SK-N-SH (cell line): ENCODE measurements at regions not wholly inside any gene's neighbourhood (a gene's known extent, or its start where the extent isn't known, plus 50 kb on each side); places are given as distances from the start of the nearest gene placed in this dataset.

Experiments
- CTCF ChIA-PET: fragments of 300-600, 350-600 bp; formaldehyde crosslinking; extraction: SDS; loops from one replicate; lab custom pipeline; 2021; lab: Yijun Ruan, JAX
- POLR2A ChIA-PET: fragments of 350-600 bp; sonication (Branson Sonifier 250); formaldehyde crosslinking; extraction: SDS; loops from one replicate; lab custom pipeline; 2020; ENCODE audit warnings: antibody characterized with exemption, inconsistent platforms; lab: Yijun Ruan, JAX
- DNase-seq: peaks from one replicate; pipeline ENCODE4 v3.0.0; 2012
- H2AFZ ChIP-seq: fragments of 200-600 bp; sonication (generic); 2 replicates; pipeline ENCODE4 v1.8.1; 2016; ENCODE audit warnings: antibody characterized with exemption, mild to moderate bottlenecking, low read depth
- H3F3A ChIP-seq: fragments of 200-600 bp; sonication (generic); replicated peaks from 2 replicates; pipeline ENCODE3; 2016; ENCODE audit warnings: antibody characterized with exemption, mild to moderate bottlenecking; ENCODE audit not compliant: insufficient read depth
- H3K27ac ChIP-seq, 2 experiments: fragments of 200-500 bp in 1 of 2; fragments of 200-600 bp in 1 of 2; sonication (Bioruptor generic) in 1 of 2; sonication (generic), shearing (Covaris generic) in 1 of 2; 2 replicates each; pipeline versions ENCODE4 v1.5.1 to v1.6.1; 2014 to 2016; ENCODE audit warnings: low read depth in 2 of 2, inconsistent platforms in 1 of 2, low read length in 1 of 2, mild to moderate bottlenecking in 1 of 2, mixed read lengths in 1 of 2
- H3K27me3 ChIP-seq: fragments of 200-600 bp; sonication (generic), shearing (Covaris generic); 2 replicates; pipeline ENCODE4 v1.6.1; 2016; ENCODE audit warnings: mixed run types; ENCODE audit not compliant: insufficient read depth
- H3K36me3 ChIP-seq, 2 experiments: fragments of 200-500 bp in 1 of 2; fragments of 200-600 bp in 1 of 2; sonication (Bioruptor generic) in 1 of 2; sonication (generic) in 1 of 2; replicated peaks in 1 of 2; 2 replicates each; pipeline versions ENCODE3 to v1.5.1; 2014 to 2016; ENCODE audit warnings: low read length in 1 of 2, mild to moderate bottlenecking in 1 of 2; ENCODE audit not compliant: insufficient read depth in 2 of 2, control insufficient read depth in 1 of 2
- H3K4me1 ChIP-seq, 2 experiments: fragments of 200-500 bp in 1 of 2; fragments of 200-600 bp in 1 of 2; sonication (Bioruptor generic) in 1 of 2; sonication (generic), shearing (Covaris generic) in 1 of 2; 2 replicates each; pipeline versions ENCODE4 v1.5.1 to v1.6.1; 2014 to 2016; ENCODE audit warnings: low read depth in 1 of 2, low read length in 1 of 2, mixed run types in 1 of 2; ENCODE audit not compliant: insufficient read depth in 2 of 2, control insufficient read depth in 1 of 2
- H3K4me2 ChIP-seq: fragments of 200-600 bp; sonication (generic), shearing (Covaris generic); 2 replicates; pipeline ENCODE4 v1.6.1; 2017; ENCODE audit warnings: mixed run types
- H3K4me3 ChIP-seq, 2 experiments: fragments of 200-500 bp in 1 of 2; fragments of 200-600 bp in 1 of 2; sonication (Bioruptor generic) in 1 of 2; sonication (generic), shearing (Covaris generic) in 1 of 2; 2 replicates each; pipeline versions ENCODE4 v1.5.1 to v1.8.1; 2014 to 2016; ENCODE audit warnings: low read depth in 2 of 2, inconsistent platforms in 1 of 2, low read length in 1 of 2, mild to moderate bottlenecking in 1 of 2, mixed read lengths in 1 of 2, moderate library complexity in 1 of 2
- H3K79me2 ChIP-seq: fragments of 200-600 bp; sonication (generic); 2 replicates; pipeline ENCODE4 v1.8.1; 2017; ENCODE audit warnings: mild to moderate bottlenecking; ENCODE audit not compliant: insufficient read depth
- H3K9ac ChIP-seq: fragments of 200-600 bp; sonication (generic); 2 replicates; pipeline ENCODE4 v1.6.1; 2017; ENCODE audit warnings: mixed run types
- H3K9me2 ChIP-seq: fragments of 200-600 bp; sonication (generic); 2 replicates; pipeline ENCODE4 v1.6.1; 2017; ENCODE audit warnings: mixed run types
- H3K9me3 ChIP-seq: fragments of 200-600 bp; sonication (generic); 2 replicates; pipeline ENCODE4 v1.6.1; 2017; ENCODE audit warnings: mixed run types, mild to moderate bottlenecking, moderate library complexity
- H4K20me1 ChIP-seq: fragments of 200-600 bp; sonication (generic); 2 replicates; pipeline ENCODE4 v1.6.1; 2017; ENCODE audit warnings: mild to moderate bottlenecking, mixed run types; ENCODE audit not compliant: insufficient read depth
- CHD2 ChIP-seq: fragments of 150-350 bp; IDR thresholded peaks from 2 replicates; pipeline ENCODE4 v1.6.1; 2018; ENCODE audit warnings: low read length; ENCODE audit not compliant: partially characterized antibody
- CTCF ChIP-seq: fragments of 200-600 bp; sonication (generic); IDR thresholded peaks from 2 replicates; pipeline ENCODE4 v1.6.1; 2017; ENCODE audit warnings: antibody characterized with exemption, mild to moderate bottlenecking, moderate library complexity
- EP300 ChIP-seq, 2 experiments: IDR thresholded peaks; 2 replicates each; pipeline versions ENCODE4 v1.4.0 to v1.6.1; 2012; ENCODE audit warnings: borderline replicate concordance in 1 of 2, low read depth in 1 of 2, low read length in 1 of 2
- EZH2phosphoT487 ChIP-seq: fragments of 200-600 bp; sonication (generic); IDR thresholded peaks from 2 replicates; pipeline ENCODE4 v1.6.1; 2017; ENCODE audit warnings: low read depth, mixed run types, mild to moderate bottlenecking, antibody characterized with exemption, moderate library complexity, borderline replicate concordance
- FOSL2 ChIP-seq: IDR thresholded peaks from 2 replicates; pipeline ENCODE4 v1.4.0; 2012; ENCODE audit warnings: low read depth, mild to moderate bottlenecking, moderate library complexity, borderline replicate concordance
- FOXJ3 ChIP-seq: sonication (generic); formaldehyde crosslinking; IDR thresholded peaks from 2 replicates; pipeline ENCODE4 v1.5.1; 2020; ENCODE audit warnings: mild to moderate bottlenecking, missing genetic modification reagents
- FOXM1 ChIP-seq: IDR thresholded peaks from 2 replicates; pipeline ENCODE4 v1.4.0; 2012; ENCODE audit warnings: low read depth, mild to moderate bottlenecking
- GABPA ChIP-seq: IDR thresholded peaks from 2 replicates; pipeline ENCODE4 v1.4.0; 2012; ENCODE audit warnings: low read depth, mild to moderate bottlenecking
- GATA2 ChIP-seq: sonication (generic); formaldehyde crosslinking; IDR thresholded peaks from 2 replicates; pipeline ENCODE4 v1.5.0; 2020; ENCODE audit warnings: mild to moderate bottlenecking, missing genetic modification reagents
- IRF3 ChIP-seq: fragments of 150-350 bp; IDR thresholded peaks from 2 replicates; pipeline ENCODE4 v1.6.1; 2016; ENCODE audit warnings: mild to moderate bottlenecking, low read depth, low read length
- JUND ChIP-seq: IDR thresholded peaks from 2 replicates; pipeline ENCODE4 v1.4.0; 2012
- MAX ChIP-seq: IDR thresholded peaks from 2 replicates; pipeline ENCODE4 v1.4.0; 2012; ENCODE audit warnings: low read depth
- NFIC ChIP-seq: IDR thresholded peaks from 2 replicates; pipeline ENCODE4 v1.4.0; 2012; ENCODE audit warnings: borderline replicate concordance
- NRF1 ChIP-seq: IDR thresholded peaks from 2 replicates; pipeline ENCODE4 v1.6.1; 2012; ENCODE audit warnings: low read depth, mild to moderate bottlenecking, low read length
- PBX3 ChIP-seq: IDR thresholded peaks from 2 replicates; pipeline ENCODE4; 2012
- REST ChIP-seq: IDR thresholded peaks from 2 replicates; pipeline ENCODE4 v1.6.1; 2012; ENCODE audit warnings: mild to moderate bottlenecking, low read depth, low read length, moderate library complexity
- RXRA ChIP-seq: IDR thresholded peaks from 2 replicates; pipeline ENCODE4 v1.4.0; 2012; ENCODE audit warnings: low read depth, mild to moderate bottlenecking, borderline replicate concordance
- SIN3A ChIP-seq: IDR thresholded peaks from 2 replicates; pipeline ENCODE4 v1.6.1; 2012; ENCODE audit warnings: low read depth, mild to moderate bottlenecking, low read length, moderate library complexity, borderline replicate concordance
- SMC3 ChIP-seq: IDR thresholded peaks from 2 replicates; pipeline ENCODE4 v1.6.1; 2012; ENCODE audit warnings: low read depth, low read length, improper control_type of control experiment
- USF1 ChIP-seq: IDR thresholded peaks from 2 replicates; pipeline ENCODE4 v1.4.0; 2012; ENCODE audit warnings: low read depth, borderline replicate concordance
- WGBS: methylation state at CpG from one replicate; pipeline ENCODE4 v1.1.6; 2017; ENCODE audit warnings: low lambda C conversion rate; 5-methylcytosine and 5-hydroxymethylcytosine counted together

GRCh38 chr9:119802133-119802532 lies 432.9 kb upstream of the BRINP1 start:
- no peaks in the 10 kb centered on the region for H3K79me2 ChIP-seq
- H3F3A ChIP-seq: no peaks in the 10 kb centered on the region
- H3K9ac ChIP-seq: no peak overlapping the region
- H3K9me2 ChIP-seq: no peaks in the 10 kb centered on the region
- H3K4me1 ChIP-seq: no peaks in the 10 kb centered on the region
- TF ChIP-seq MAX (no peak), PBX3 (no peak), JUND (no peak), FOXJ3 (no peak), SIN3A (no peak), CHD2 (no peak), GATA2 (CRISPR knock-in tag) (no peak), NRF1 (no peak), REST (no peak), FOXM1 (no peak)
- TF ChIP-seq, all 33 proteins: peak for 0
- Histone ChIP-seq H3K4me3 (no peak overlapping the region), H3K27ac (no peak overlapping the region), H3K27me3 (no peaks in the 10 kb centered on the region), H2AFZ (no peak overlapping the region), H3K9me3 (peaks cover 4% of the 10 kb centered on the region; the same call in 1 of the 2 replicates), H4K20me1 (no peaks in the 10 kb centered on the region), H3K4me2 (no peak overlapping the region), H3K36me3 (no peaks in the 10 kb centered on the region)
- 36% methylated on average over 3 of the region's 3 CpGs for WGBS
- no peak for DNase-seq
- ChIA-PET POLR2A (no interaction called here), CTCF (no interaction called here)

GRCh38 chr9:119801311-119801710 lies 432.1 kb upstream of the BRINP1 start:
- ChIA-PET CTCF (no interaction called here), POLR2A (no interaction called here)
- 33% methylated on average over 4 of the region's 4 CpGs for WGBS
- Histone ChIP-seq H3K4me1 (no peaks in the 10 kb centered on the region), H3F3A (no peaks in the 10 kb centered on the region), H2AFZ (no peak overlapping the region), H3K9ac (no peak overlapping the region), H3K4me3 (no peak overlapping the region), H3K36me3 (no peaks in the 10 kb centered on the region), H3K79me2 (no peaks in the 10 kb centered on the region), H3K27ac (no peak overlapping the region), H4K20me1 (no peaks in the 10 kb centered on the region), H3K27me3 (no peaks in the 10 kb centered on the region), H3K9me3 (peaks cover 4% of the 10 kb centered on the region; the same call in 1 of the 2 replicates), H3K9me2 (no peaks in the 10 kb centered on the region), H3K4me2 (no peak overlapping the region)
- DNase-seq: no peak
- TF ChIP-seq CHD2 (no peak), GABPA (no peak), SMC3 (no peak), EZH2phosphoT487 (no peak), IRF3 (no peak), RXRA (no peak), CTCF (no peak), USF1 (no peak), SIN3A (no peak), NRF1 (no peak), NFIC (no peak), FOSL2 (no peak), EP300 (IDR thresholded peaks at IDR 0.05; ENCODE audit: borderline replicate concordance in 1 of 2, low read depth in 1 of 2, low read length in 1 of 2) (no peak)
